ENCODE measurements at regions not wholly inside any gene's neighbourhood (a gene's known extent, or its start where the extent isn't known, plus 50 kb on each side); places are given as distances from the start of the nearest gene placed in this dataset.

GRCh38 chr6:141309295-141309694, 823.4 kb upstream of the GJE1 start:
- DNase-seq (ENCODE audit: low read depth) = no peak

GRCh38 chr6:141307309-141307998, 825.3 kb upstream of the GJE1 start:
- no peak for DNase-seq (ENCODE audit: low read depth)

- DNase-seq (ENCODE audit: low read depth) = no peak
These were observed 828.8 kb upstream of the GJE1 start for GRCh38 chr6:141303907-141304306.

- no peak for DNase-seq (ENCODE audit: low read depth)
These were observed 830.9 kb upstream of the GJE1 start for GRCh38 chr6:141301779-141302178.

GRCh38 chr6:141290941-141291721, 841.6 kb upstream of the GJE1 start:
- DNase-seq (ENCODE audit: low read depth) = no peak

- no peak for DNase-seq (ENCODE audit: low read depth)
These were observed 843.8 kb upstream of the GJE1 start for GRCh38 chr6:141288947-141289346.

- DNase-seq (ENCODE audit: low read depth) = no peak
These were observed 850.5 kb upstream of the GJE1 start for GRCh38 chr6:141282263-141282662.

GRCh38 chr6:141269684-141270083, 863.0 kb upstream of the GJE1 start:
- DNase-seq (ENCODE audit: low read depth) = no peak

GRCh38 chr6:141267420-141267819, 865.3 kb upstream of the GJE1 start:
- no peak for DNase-seq (ENCODE audit: low read depth)

GRCh38 chr6:141265756-141266623, 866.7 kb upstream of the GJE1 start:
- no peak for DNase-seq (ENCODE audit: low read depth)

GRCh38 chr6:141264101-141264500, 868.6 kb upstream of the GJE1 start:
- no peak for DNase-seq (ENCODE audit: low read depth)

GRCh38 chr6:141261672-141262060, 871.1 kb upstream of the GJE1 start:
- DNase-seq (ENCODE audit: low read depth) = no peak

GRCh38 chr6:141261016-141261671, 871.6 kb upstream of the GJE1 start:
- no peak for DNase-seq (ENCODE audit: low read depth)

- DNase-seq (ENCODE audit: low read depth) = no peak
These were observed 872.1 kb upstream of the GJE1 start for GRCh38 chr6:141260627-141261015.

GRCh38 chr6:141259807-141260206, 872.9 kb upstream of the GJE1 start:
- no peak for DNase-seq (ENCODE audit: low read depth)

GRCh38 chr6:141259091-141259490, 873.6 kb upstream of the GJE1 start:
- DNase-seq (ENCODE audit: low read depth) = no peak

GRCh38 chr6:141258516-141258915, 874.2 kb upstream of the GJE1 start:
- DNase-seq (ENCODE audit: low read depth) = no peak

- DNase-seq (ENCODE audit: low read depth) = no peak
These were observed 878.4 kb upstream of the GJE1 start for GRCh38 chr6:141254336-141254735.

GRCh38 chr6:141252828-141253608, 879.7 kb upstream of the GJE1 start:
- DNase-seq (ENCODE audit: low read depth) = no peak

GRCh38 chr6:141251286-141251685, 881.4 kb upstream of the GJE1 start:
- no peak for DNase-seq (ENCODE audit: low read depth)

GRCh38 chr6:141248021-141248799, 884.5 kb upstream of the GJE1 start:
- no peak for DNase-seq (ENCODE audit: low read depth)
